ENCODE measurements at regions not wholly inside any gene's neighbourhood (a gene's known extent, or its start where the extent isn't known, plus 50 kb on each side); places are given as distances from the start of the nearest gene placed in this dataset.

DNA sequence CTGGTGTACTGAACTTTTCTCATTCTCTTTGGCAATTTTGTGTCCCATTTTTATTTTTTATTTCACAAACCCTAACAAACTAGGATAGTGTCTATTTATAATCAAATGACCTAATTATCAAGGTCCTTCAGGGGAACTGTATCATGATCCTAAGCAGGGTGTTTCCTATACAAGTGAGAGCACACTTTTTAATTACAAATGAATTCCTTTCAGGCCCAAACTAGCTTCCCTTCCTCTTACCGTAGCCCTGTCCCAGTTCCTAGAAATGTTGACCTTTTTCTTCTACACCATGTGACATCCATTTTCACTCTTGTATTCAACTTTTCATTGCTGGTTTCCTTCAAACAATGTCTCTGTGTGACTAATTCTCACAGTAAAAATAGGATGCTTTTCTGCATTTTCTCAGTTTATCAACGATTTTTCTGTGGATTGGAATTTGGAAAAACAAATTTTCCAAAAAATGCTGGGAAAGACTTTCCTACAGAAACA is 411.4 kb downstream of the CCDC91 start:
- DNase-seq (ENCODE audit: low spot score): no peak

DNA sequence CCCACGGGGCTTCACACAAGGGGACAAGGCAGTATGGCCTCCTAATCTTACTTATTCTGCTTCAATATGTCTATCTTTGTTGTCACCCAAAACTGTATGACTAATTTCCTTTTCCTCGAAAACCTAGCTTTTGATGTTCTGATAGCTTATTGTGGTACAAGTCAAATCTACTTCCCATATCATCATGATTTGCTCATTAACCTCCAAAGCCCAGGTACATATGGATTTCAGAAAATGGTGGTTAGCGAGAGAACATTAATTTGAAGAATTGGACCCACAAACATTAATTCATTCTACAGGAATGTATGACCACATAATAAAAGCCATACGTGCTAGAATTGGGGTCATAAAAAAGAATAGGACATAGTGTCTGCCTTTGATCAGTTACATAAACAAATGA is 412.5 kb downstream of the CCDC91 start:
- no peak for DNase-seq (ENCODE audit: low spot score)

DNA sequence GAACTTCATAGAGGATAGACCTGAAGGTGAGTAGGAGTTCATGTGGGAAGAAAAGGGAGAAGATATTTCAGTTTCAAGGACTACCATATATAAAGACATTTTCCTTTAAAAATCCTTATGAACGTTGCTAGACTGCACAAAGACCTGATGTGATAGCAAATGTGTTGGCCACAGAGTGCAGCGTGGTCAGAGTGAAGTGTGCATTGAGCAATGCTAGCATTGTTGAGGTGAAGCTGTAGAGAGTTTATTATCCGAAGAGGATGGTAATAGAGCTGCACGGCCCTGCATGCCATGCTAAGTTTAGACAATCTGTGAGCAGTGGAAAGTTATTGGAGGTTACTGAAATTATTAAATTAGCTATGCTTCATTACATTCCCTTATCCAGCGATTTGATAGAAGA is 413.0 kb downstream of the CCDC91 start:
- no peak for DNase-seq (ENCODE audit: low spot score)

DNA sequence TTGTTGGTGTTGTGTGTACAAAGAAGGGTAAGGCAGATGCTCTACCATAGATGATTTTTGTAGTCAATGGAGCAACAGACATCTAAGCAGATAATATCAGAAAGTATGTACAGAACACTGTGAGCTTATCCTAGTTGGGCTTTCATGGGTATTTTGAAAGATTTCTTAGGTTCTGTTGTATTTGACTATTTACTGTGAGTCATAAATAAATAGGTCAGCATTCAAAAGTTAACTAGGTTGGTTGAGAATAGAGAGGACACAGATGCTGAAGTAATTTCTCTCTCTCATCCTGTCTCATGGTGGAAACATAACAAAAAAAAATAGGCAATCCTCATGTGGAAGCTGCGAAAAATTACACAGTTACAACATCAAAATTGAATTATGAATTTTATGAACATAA is 413.5 kb downstream of the CCDC91 start:
- DNase-seq (ENCODE audit: low spot score): no peak

DNA sequence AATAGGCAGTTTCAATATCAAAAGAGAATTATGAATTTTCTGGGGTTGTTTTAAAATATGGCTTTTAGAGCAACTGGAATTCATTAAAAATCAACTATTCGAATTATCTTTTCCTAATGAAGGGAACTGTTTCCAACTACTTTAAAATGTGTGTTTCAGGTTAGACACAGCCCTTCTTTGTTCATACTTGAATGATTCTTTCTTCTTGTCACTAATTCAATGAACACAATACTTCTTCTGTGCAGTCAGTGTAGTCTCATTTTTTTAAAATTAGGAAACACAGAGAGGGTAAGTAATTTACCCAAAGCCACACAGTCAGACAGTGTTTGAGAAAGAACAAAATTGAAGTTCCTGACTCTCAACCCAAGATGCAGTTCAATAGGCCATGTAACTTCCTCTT is 414.0 kb downstream of the CCDC91 start:
- DNase-seq (ENCODE audit: low spot score): peak; percentile 1

DNA sequence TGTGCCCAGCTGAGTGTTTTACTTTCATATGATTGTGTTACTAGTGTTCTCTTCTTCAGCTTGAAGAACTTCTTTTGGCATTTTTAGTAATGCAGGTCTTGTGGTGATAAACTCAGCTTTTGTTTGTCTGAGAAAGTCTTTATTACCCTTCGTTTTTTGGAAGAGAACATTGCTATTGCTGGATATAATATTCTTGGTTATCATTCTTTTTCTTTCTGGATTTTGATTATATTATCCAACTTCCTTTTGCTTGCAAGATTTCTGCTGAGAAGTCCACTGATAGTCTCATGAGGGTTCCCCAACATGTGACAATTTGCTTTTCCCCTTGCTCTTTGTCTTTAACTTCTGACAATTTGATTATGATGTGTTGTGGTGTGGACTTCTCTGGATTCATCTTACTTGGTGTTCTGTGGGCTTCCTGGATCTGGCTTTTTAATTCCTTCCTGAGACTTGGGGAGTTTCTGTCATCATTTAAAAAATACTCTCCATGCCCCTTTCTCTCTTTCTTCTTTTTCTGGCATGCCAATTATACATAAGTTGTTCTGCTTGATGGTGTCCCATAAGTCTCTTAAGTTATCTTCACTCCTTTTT is 416.8 kb downstream of the CCDC91 start:
- no peak for DNase-seq (ENCODE audit: low spot score)

DNA sequence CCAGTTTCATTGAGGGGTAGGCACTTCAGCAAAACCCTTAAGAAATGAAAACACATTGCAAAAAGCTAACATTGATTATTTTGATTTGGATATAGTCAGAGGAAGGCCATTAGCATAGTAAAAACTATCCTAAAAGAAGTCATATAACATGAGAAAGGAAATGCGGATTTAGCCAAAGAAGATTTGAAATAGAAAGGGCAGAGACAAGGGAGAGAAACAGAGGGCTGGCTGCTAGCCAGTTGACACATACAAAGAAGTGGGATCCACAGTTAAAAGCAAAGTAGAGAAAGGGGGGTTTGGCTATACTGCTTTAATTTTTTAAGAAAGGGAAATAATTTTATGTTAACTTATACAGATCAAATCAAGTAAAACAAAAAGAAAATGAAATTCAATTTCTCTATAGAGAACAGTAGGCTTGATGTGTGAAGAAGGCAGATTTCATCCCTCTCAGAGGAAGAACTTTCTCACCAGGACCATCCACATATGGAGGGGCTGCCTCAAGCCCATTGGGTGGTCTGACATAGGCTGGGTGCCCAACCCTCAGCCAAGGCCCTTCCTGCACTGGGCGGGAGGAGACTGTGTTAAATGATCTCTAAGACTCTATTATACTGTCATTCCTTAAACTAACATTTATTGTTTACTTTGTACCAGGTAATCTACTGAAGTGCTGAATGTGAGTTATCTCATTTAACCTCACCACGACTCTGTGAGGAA is 420.3 kb downstream of the CCDC91 start:
- no peak for DNase-seq (ENCODE audit: low spot score)

DNA sequence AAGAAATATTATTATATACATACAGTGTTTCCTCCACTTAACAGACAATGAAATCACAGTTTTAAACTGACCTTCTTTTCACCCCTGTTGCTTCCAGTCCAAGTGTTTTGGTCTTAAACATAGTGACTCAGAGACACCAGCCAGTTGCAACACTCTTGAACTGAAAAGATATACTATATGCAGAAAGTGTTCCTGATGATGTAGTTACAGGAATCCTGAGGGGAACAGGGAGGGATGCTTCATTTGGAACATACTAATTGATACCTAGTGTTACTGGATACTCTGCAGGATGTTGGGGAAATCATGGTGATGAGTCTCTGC is 420.8 kb downstream of the CCDC91 start:
- no peak for DNase-seq (ENCODE audit: low spot score)

DNA sequence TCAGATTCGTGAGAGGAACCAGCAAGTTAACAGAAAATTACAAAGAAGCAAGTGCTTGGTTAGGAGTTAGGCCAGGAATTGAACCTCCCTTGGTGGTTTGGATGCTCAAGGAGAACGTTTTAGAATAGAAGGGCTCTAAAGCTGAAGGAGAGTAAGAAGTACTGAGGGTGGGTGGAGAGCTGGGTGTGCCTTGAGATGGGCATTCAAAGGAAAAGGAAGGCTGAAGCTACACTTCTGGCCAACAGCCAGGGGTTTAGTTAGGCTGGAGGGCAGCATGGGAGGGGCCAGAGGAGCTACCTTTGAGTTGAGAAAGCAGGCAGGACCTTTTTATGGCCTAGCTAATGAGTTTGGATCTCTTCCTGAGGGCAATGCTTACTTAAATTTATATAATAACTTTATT is 421.2 kb downstream of the CCDC91 start:
- no peak for DNase-seq (ENCODE audit: low spot score)

DNA sequence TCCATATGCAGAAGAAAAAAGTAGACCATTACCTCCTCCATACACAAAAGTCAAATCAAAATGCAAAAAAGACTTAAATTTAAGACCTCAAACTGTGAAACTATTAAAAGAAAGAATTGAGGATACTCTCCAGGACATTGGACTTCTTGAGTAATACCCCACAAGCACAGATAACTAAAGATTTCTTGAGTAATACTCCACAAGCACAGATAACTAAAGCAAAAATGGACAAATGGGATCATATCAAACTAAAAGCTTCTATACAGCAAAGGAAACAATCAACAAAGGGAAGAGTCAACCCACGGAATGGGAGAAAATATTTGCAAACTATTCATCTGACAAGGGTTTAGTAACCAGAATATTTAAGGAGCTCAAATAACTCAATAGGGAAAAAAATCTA is 427.9 kb downstream of the CCDC91 start:
- DNase-seq (ENCODE audit: low spot score): no peak

DNA sequence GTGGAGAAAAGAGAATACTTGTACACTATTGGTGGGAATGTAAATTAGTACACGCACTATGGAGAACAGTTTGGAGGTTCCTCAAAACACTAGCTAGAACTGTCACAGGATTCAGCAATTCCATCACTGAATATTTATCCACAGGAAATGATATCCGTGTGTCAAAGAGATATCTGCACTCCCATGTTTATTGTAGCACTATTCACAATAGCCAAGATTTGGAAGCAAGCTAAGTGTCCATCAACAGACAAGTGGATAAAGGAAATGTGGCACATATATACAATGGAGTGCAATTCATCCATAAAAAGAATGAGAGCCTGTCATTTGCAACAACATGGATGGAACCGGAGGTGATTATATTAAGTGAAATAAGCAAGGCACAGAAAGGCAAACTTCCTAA is 428.5 kb downstream of the CCDC91 start:
- DNase-seq (ENCODE audit: low spot score): no peak

DNA sequence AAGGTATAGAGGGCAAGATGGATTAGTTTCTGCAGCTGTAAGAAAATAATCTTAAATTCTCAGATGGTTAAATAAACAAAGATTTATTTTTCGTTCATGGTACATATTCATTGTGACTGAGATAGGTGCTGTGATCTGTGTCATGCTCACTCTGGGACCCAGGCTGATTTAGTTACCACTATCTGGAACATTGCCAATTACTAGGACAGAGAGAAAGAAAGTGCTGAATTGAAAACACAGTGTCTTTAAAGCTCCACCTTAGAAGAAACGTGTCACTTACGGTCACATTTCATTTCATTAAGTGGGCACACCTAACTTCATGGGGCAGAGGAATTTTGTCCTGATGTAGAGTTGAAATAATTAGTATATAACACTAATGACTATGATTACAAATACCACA is 430.0 kb downstream of the CCDC91 start:
- DNase-seq (ENCODE audit: low spot score): no peak

DNA sequence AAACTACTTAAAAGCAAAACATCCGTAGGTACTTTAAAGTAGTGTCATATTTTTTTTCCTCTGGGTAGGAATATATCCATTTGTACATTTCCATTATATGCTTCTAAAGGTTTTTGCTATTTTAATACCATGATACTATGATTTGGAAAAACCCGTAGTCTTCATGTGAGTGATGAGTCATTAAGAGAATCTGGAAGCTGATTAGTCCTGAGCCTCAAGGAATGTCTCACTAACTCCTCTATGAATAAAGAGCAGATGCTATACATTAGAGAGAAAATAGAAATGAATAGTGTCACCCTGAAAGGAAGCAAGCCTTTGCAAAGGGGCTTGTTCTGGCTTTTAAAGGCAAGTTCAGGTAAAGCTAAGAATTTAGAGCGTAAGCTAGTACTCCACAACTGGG is 432.1 kb downstream of the CCDC91 start:
- DNase-seq (ENCODE audit: low spot score): no peak

DNA sequence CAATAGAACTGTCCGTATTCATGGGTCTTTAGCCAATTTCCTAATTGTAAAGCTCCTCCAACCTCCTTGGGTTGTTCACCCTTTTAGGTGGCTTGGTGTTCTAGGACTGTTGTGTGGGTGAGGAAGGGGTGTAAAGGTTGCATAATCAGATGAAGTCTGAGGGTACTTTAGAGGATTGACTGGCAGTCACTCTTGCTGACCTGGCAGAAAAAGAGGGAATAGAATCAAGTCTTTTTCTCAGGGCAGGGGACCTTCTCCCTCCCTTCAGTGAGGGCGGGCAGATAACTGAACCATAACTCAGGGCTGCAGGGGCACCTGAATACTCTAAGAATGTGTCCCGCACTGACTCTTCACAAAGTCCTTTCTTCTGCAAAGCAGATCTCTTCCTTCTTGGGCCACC is 436.2 kb downstream of the CCDC91 start:
- no peak for DNase-seq (ENCODE audit: low spot score)

DNA sequence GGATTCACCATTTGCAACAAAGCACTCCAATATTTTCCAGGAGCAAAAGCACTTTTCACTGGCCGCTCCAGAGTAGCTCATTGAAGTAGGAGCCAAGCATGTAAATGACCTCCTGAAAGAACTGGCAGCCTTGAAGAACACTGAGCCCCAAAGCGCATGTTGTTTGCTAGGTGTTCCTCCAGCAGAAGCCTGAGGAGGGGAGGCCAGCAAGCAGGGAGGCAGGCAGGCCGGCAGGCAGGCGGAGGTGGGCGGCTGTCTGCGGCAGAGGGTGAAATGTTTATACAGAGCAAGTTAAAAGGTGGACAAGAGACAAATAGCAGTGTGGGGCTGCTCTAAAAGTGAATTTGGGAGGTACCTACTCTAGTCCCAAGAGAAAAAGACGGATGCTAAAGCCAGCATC is 439.4 kb downstream of the CCDC91 start:
- DNase-seq (ENCODE audit: low spot score): peak; percentile 5

DNA sequence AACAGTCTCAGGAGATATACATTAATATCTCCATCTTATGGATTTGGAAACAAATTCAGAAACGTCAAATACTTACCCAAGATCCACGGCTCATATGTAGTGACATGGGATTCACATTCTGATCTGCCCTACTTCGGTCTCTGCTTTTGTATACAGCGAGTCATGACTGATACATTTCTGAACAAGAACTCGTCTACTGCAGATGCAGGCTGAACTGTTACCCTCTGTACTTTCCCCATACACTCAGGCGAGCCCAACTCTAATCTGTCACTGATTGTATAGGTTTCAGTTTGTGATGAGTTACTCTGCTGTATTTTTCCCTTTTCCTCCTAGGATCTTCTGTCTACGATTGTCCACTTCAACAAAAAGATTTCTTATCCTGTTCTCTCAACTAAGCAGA is 441.6 kb downstream of the CCDC91 start:
- DNase-seq (ENCODE audit: low spot score): no peak

DNA sequence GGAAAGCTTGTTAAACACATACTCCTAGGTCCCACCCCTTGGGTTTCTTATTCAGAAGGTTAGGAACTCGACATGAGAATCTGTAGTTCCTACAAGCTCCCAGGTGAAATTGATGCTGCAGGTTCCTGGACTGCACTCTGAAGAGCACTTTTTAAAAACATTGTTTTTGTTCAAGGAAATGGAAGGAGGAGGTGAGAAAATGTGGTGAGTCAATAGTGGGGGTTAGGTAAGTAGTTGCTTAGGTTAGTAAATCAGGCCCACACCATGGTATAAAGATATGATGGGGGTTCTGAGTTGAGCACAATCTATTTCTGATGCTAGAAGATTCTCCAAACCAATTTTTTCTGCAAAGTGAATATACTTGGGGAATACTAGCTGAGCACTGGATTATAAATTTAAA is 450.3 kb downstream of the CCDC91 start:
- DNase-seq (ENCODE audit: low spot score): no peak

DNA sequence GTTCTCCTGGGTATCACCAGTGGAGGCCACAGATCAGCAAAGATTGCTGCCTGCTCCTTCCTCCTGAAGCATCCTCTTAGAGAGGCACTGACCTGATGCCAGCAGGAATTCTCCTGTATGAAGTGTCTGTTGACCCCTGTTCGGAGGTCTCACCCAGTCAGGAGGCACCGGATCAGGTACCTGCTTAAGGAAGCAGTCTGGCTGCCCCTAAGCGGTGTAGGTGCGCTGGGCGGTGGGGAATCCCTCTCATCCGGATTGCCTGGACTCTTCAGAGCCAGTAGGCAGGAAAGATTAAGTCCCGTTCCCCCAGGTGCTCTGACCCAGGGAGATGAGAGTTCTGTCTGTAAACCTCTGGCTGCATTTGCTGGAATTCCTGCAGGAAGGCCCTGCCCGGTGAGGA is 455.2 kb downstream of the CCDC91 start:
- no peak for DNase-seq (ENCODE audit: low spot score)

DNA sequence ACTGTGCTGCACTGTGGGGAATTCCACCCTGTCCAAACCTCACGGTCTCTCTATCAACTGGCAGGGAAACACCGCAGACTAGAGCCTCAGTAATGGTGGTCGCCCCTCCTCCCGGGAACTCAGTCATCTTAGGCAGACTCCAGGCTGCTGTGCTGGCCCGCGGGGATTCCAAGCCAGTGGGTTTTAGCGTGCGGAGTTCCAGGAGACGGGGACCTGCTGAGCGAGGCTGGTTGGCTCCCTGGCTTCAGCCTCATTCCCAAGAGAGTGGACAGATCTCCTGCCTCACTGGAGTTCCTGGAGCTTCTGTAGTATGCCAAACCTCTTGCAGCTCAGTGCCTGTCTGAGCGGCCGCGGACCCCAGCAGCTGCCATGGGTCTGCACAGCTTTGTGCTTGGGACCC is 455.6 kb downstream of the CCDC91 start:
- DNase-seq (ENCODE audit: low spot score): no peak

DNA sequence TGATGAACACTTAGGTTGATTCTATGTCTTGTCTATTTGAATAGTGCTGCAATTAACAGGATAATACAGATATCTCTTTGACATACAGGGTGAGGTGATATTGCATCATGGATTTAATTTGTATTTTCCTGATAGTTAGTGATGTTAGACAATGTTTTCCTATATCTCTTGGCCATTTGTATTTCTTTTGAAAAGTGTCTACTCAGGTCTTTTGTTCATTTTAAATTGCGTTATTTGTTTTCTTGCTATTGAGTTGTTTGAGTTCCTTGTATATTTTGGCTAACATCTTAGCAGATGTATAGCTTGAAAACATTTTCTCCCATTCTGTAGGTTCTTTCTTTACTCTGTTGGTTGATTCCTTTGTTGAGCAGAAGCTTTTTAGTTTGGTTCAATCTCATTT is 460.6 kb downstream of the CCDC91 start:
- DNase-seq (ENCODE audit: low spot score): no peak

DNA sequence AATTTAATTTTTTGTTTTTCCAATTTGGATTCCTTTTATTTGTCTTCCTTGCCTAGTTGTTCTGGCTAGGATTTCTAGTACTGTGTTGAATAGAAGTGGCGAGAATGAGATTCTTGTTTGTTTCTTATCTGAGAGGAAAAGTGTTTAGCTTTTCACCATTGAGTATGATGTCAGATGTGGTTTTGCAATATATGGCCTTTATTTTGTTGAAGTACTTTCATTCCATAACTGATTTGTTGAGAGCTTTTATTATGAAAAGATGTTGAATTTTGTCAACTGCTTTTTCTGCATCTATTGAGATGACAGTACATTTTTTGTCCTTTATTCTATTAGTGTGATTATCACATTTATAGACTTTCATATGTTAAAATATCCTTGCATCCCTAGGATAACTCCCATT is 462.0 kb downstream of the CCDC91 start:
- DNase-seq (ENCODE audit: low spot score): no peak

DNA sequence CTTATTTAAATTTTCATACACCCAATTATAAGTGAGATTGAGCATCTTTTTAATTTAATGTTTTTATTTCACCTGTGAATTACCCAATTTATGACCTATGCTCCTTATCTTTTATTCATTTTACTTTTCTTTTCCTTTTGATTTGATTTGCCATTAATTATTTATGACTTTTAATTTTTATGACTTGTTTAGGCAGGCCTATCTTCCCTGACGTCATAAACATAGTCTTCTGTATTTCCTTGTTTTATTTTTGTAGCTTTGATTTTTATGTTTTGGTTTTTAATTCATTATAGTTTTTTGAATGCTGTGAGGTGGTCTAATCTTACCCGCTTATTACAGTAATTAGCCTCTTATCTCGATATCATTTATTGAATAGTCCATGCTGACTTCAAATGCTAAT is 467.1 kb upstream of the FAR2 start:
- no peak for DNase-seq (ENCODE audit: low spot score)

DNA sequence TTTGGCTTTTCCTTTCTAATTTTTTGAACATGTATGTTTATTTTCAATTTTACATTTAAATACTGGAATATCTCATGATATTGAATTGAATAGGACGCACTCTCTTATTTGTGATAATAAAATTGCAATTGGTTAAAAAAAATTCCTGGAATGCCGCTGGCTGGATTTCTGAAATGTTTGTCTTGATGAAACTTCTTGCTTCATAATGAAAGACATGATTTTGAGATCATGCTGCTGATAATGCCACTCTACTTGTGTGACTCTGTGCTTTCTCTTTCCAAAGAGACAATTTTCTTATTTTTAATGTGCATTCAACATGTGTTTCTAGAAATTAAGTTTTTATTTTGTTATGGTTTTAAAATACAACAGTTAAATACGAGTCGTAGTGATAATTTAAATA is 465.7 kb upstream of the FAR2 start:
- DNase-seq (ENCODE audit: low spot score): no peak
